Stimulated activated CD4-positive, alpha-beta T cell treated with anti-CD3 and anti-CD28 coated beads, Interleukin-12 subunit alpha, Interleukin-12 subunit beta, amount 100 ng/mL, for 4 hours (primary cell): ENCODE measurements at regions not wholly inside any gene's neighbourhood (a gene's known extent, or its start where the extent isn't known, plus 50 kb on each side); places are given as distances from the start of the nearest gene placed in this dataset.

Source experiments
- DNase-seq: peaks from one replicate; pipeline ENCODE4 v3.0.0-alpha.2; 2020

GRCh38 chr2:88834866-88835265, 143.4 kb downstream of the RPIA start:
- no peak for DNase-seq

GRCh38 chr2:88835726-88836125, 144.3 kb downstream of the RPIA start:
- DNase-seq, result no peak

GRCh38 chr2:88836351-88836750, 144.9 kb downstream of the RPIA start:
- DNase-seq, result no peak

GRCh38 chr2:88837511-88838160, 146.2 kb downstream of the RPIA start:
- DNase-seq, result no peak

DNA sequence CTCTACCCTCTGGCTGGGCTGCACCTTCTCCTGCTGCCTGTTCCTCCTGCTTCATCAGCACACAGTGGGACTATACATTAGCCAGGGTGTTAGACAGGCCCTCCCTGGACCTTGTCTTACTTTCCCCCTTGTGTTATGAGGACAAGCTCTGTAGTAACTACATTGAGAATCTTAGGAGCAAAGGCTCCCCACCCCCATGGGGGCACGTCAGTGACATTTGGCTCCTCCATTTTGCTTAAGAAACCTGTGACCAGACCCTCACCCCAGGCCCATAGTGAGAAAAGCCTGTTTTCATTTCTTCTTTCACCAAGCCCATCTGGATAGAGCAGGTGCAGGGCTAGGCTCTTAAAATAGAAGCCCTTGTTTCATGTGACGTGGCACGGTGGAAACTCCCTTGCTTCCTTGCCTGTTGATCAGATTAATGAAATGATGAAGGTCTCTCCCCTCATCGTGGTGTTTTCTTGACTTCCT, 146.7 kb downstream of the RPIA start:
- DNase-seq, result no peak

GRCh38 chr2:88841224-88841929, 149.9 kb downstream of the RPIA start:
- DNase-seq, result no peak

- no peak for DNase-seq
Observed at GRCh38 chr2:88842656-88843460, 151.4 kb downstream of the RPIA start.

- no peak for DNase-seq
Observed at GRCh38 chr2:88843651-88844050, 152.2 kb downstream of the RPIA start.

DNA sequence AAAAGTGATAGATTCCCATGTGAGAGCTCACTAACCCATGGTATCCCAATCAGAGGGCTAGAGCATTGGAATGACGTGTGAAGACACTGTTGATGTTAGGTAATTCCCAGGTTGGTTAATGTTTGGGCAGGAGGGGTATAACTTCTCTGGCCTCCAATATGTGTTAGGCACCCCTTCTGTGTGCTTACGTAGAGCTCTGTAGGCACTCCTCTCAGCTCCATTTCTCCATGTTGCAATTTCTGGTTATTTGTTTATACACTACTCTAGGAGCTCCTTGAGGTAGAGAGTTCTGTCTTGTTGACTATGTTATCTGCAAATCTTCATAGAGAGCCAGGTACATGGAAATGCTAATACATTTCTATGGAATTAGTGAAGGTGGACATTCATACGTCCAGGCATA, 153.5 kb downstream of the RPIA start:
- DNase-seq, result no peak

DNA sequence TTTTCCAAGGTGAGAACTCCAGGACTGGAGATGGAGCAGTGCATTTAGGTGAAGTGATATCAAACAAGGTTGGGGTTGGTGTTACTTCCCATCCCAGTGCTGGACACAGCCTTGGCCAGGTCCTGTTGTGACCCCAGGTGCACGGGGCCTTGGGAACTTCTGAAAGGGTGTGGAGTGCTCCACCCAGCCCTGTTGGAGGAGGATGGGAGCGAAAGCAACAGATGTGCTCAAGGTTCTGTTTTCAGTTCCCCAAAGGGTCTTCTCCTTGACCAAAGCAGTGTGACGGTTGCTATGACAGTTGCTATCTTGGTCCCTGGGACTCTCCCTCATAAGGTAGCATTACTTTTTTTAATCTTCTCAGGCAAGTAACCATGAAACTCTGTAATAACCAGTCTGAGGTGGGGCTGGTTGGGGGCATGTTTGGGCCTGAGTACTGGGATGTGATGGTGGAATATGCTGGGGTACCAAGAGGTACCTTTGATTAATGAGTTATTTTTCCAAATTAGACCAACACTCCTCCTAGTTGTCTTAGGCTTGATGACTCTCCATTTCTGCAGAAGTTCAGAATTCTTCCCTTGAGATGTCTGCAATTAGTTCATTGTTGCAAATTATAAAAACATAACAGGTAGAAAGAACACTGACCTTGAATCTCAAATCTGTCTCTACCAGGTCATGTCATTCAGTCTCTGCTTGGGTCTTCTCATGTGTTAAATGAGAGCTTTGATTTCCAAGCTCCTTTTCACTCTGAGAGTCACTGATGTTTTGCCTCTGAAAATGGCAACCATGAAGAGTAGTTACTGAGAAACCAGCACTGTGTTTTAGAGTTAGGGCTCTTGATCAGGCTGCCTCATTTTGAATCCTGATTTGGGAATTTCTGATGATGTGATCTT, 154.5 kb downstream of the RPIA start:
- no peak for DNase-seq

DNA sequence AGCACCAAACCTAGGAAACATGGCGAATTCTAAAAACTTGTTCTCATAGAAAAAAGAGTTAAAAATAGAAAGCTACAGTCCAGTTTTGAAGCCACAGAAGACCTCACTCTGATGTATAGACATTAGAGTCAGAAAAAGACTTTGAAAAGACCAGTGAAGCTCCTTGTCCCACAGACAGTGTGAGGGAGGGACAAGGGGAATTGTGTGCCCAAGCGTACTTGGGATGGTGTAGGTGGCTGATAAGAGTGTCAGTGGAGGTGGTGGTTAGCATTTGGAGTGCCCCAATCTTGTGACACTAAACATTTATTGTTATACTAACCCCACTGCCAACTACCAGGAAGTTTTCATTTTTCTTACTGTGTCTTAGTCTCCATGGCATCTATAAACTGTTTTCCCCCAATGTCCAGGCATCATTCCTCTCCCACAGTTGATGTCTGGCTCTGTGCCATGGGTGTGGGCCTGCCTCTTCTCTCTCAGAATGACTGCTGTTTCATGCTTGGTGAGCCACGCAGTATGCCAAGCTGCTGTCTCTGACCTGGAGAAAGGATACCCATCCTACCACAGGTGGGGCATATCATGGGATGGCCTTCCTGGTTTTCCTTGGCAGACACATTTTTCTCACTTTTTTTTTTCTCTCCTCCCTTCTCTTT, 161.4 kb downstream of the RPIA start:
- DNase-seq, result no peak

GRCh38 chr2:88853403-88853790, 161.9 kb downstream of the RPIA start:
- DNase-seq, result no peak

DNA sequence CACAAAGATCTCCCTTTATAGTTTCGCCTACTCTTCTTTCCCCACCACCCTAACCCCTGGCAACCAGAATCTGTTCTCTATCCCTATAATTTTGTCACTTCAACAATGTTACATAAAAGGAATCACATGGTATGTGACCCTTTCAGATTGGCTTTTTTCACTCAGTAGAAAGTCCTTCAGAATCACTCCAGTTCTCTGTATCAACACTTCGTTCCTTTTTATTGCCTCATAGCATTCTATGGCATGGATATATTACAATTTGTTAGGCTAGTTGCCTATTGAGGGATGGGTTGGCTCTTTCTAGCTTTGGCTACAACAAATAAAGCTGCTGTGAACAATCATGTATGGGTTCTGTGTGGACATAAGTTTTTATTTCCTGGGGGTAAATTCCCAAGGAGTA, 163.1 kb downstream of the RPIA start:
- DNase-seq, result no peak

GRCh38 chr2:88855620-88856408, 164.3 kb downstream of the RPIA start:
- no peak for DNase-seq

GRCh38 chr2:88856409-88857135, 165.1 kb downstream of the RPIA start:
- DNase-seq, result no peak

- no peak for DNase-seq
Observed at GRCh38 chr2:88857274-88857741, 165.8 kb downstream of the RPIA start.

- DNase-seq, result no peak
Observed at GRCh38 chr2:88857951-88858411, 166.5 kb downstream of the RPIA start.

DNA sequence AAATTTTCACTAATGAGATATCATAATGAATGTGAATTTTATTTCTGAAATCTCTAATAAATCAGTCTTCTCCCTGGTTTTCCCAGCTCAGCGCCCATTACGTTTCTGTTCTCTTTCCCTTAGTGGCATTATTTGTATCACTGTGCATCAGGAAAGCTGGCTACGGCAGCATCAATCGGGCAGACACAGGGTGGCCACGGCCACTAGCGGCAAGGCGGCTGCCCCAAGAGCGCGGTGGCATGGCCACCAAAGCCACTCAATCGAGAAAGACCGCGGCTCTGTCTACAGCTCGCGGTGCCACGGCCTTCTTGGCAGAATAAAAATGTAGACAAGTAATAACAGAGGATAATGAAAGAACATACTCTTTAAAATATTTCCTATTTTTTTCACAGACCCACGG, 168.0 kb downstream of the RPIA start:
- no peak for DNase-seq

DNA sequence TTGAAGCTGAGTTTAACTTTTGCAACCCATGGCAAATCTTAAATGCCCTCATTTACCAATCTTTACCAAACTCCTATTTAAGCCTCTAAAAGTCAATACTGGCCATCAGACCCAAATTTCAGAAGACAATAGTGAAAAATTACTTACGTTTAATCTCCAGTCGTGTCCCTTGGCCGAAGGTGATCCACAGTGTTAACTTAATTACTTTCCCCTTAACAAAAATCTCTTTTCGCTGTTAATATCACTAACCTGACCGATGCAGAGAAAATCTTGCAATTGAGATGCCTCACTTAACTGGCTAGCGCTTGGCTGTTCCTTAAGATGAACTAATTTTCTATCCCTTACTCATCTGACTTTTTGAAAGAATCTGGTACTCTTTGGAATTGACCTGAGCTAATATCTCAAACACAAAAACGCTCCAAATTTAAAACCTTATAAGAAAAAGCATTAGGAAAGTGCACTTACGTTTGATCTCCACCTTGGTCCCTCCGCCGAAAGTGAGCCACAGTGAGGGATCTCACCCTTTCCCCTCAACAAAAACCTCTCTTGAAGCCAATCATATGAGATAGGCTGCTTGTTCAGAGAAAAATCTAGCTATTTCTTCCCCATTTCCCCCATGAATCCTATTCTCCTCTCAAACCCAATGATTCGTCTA, 169.1 kb downstream of the RPIA start:
- no peak for DNase-seq

GRCh38 chr2:88865801-88866371, 174.4 kb downstream of the RPIA start:
- no peak for DNase-seq
